EH (cell line): ENCODE measurements at regions not wholly inside any gene's neighbourhood (a gene's known extent, or its start where the extent isn't known, plus 50 kb on each side); places are given as distances from the start of the nearest gene placed in this dataset.

Source experiments
- DNase-seq: peaks from one replicate; pipeline ENCODE4 v3.0.0-alpha.2; 2015; ENCODE audit warnings: low read depth

- DNase-seq: no peak
These were observed 97.1 kb upstream of the NXT1 start for GRCh38 chr20:23253524-23253923.

- DNase-seq: no peak
These were observed 98.8 kb upstream of the NXT1 start for GRCh38 chr20:23251779-23252178.

- DNase-seq: no peak
These were observed 101.0 kb upstream of the NXT1 start for GRCh38 chr20:23249541-23249940.

GRCh38 chr20:23248461-23248882 lies 102.1 kb upstream of the NXT1 start:
- no peak for DNase-seq

- DNase-seq: no peak
These were observed 103.6 kb upstream of the NXT1 start for GRCh38 chr20:23246717-23247664.

GRCh38 chr20:23245553-23246181 lies 104.9 kb upstream of the NXT1 start:
- DNase-seq: peak; percentile 27

GRCh38 chr20:23244916-23245552 lies 105.6 kb upstream of the NXT1 start:
- no peak for DNase-seq

GRCh38 chr20:23244156-23244915 lies 106.3 kb upstream of the NXT1 start:
- DNase-seq: peak; percentile 30

- DNase-seq: no peak
These were observed 106.8 kb upstream of the NXT1 start for GRCh38 chr20:23243791-23244155.

GRCh38 chr20:23242556-23243180 lies 107.9 kb upstream of the NXT1 start:
- no peak for DNase-seq

- DNase-seq: no peak
These were observed 108.5 kb upstream of the NXT1 start for GRCh38 chr20:23242104-23242503.

- DNase-seq: no peak
These were observed 109.2 kb upstream of the NXT1 start for GRCh38 chr20:23241416-23241815.

GRCh38 chr20:23240519-23240918 lies 110.1 kb upstream of the NXT1 start:
- no peak for DNase-seq

- DNase-seq: no peak
These were observed 113.4 kb upstream of the NXT1 start for GRCh38 chr20:23237201-23237600.

GRCh38 chr20:23235173-23236027 lies 115.2 kb upstream of the NXT1 start:
- peak; percentile 63 for DNase-seq

GRCh38 chr20:23234311-23235078 lies 116.1 kb upstream of the NXT1 start:
- peak; percentile 16 for DNase-seq

GRCh38 chr20:23233341-23233740 lies 117.2 kb upstream of the NXT1 start:
- no peak for DNase-seq

- DNase-seq: no peak
These were observed 117.8 kb upstream of the NXT1 start for GRCh38 chr20:23232679-23233308.

GRCh38 chr20:23232219-23232581 lies 118.4 kb upstream of the NXT1 start:
- no peak for DNase-seq
